ENCODE measurements at regions not wholly inside any gene's neighbourhood (a gene's known extent, or its start where the extent isn't known, plus 50 kb on each side); places are given as distances from the start of the nearest gene placed in this dataset.

DNA sequence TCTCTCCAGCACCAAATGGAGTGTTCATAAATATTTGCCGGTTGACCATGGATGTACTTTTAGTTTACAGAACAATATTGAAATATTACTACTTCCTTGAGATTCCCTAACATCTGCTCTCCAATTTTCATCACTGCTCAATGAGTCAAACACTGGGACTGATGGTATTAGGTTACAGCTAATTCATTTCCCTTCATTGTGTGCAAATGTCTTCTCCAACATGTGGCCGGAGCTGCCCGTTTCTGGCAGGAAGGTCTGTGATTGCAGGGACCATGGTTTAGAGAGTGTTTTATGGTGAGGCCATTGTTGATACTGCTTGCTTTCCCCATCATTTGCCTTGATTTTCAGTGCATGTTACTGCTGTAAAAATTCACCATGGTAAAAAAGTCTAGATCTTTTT, 209.3 kb downstream of the HS3ST3B1 start:
- Mint-ChIP-seq H3K9me3 (ENCODE audit: low read depth) (peaks cover 2% of the 10 kb centered on the region), H3K36me3 (ENCODE audit: insufficient read depth) (no peaks in the 10 kb centered on the region), H3K4me1 (ENCODE audit: low read depth) (no peaks in the 10 kb centered on the region), H3K27me3 (no peaks in the 10 kb centered on the region), H3K27ac (no peak overlapping the region), H3K4me3 (ENCODE audit: low read depth) (no peak overlapping the region)
- no peak for DNase-seq (ENCODE audit: low spot score, unreplicated experiment)
- TF ChIP-seq, protein P1, sequence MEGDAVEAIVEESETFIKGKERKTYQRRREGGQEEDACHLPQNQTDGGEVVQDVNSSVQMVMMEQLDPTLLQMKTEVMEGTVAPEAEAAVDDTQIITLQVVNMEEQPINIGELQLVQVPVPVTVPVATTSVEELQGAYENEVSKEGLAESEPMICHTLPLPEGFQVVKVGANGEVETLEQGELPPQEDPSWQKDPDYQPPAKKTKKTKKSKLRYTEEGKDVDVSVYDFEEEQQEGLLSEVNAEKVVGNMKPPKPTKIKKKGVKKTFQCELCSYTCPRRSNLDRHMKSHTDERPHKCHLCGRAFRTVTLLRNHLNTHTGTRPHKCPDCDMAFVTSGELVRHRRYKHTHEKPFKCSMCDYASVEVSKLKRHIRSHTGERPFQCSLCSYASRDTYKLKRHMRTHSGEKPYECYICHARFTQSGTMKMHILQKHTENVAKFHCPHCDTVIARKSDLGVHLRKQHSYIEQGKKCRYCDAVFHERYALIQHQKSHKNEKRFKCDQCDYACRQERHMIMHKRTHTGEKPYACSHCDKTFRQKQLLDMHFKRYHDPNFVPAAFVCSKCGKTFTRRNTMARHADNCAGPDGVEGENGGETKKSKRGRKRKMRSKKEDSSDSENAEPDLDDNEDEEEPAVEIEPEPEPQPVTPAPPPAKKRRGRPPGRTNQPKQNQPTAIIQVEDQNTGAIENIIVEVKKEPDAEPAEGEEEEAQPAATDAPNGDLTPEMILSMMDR (IDR thresholded peaks at IDR 0.05; ENCODE audit: unreplicated experiment) = no peak

- H3K9me3 Mint-ChIP-seq (ENCODE audit: low read depth) = peaks cover 2% of the 10 kb centered on the region
- no peak for DNase-seq (ENCODE audit: low spot score, unreplicated experiment)
- no peaks in the 10 kb centered on the region for H3K4me1 Mint-ChIP-seq (ENCODE audit: low read depth)
- H3K4me3 Mint-ChIP-seq (ENCODE audit: low read depth) = no peak overlapping the region
- H3K27me3 Mint-ChIP-seq = no peaks in the 10 kb centered on the region
- TF ChIP-seq, protein P1 (IDR thresholded peaks at IDR 0.05; ENCODE audit: unreplicated experiment) = no peak
- H3K27ac Mint-ChIP-seq = no peak overlapping the region
- H3K36me3 Mint-ChIP-seq (ENCODE audit: insufficient read depth) = no peaks in the 10 kb centered on the region
Measured at GRCh38 chr17:14508156-14508555, 207.3 kb downstream of the HS3ST3B1 start.

GRCh38 chr17:14506364-14506763, 205.5 kb downstream of the HS3ST3B1 start:
- peaks cover 2% of the 10 kb centered on the region for H3K27me3 Mint-ChIP-seq
- H3K4me1 Mint-ChIP-seq (ENCODE audit: low read depth) = no peaks in the 10 kb centered on the region
- no peak overlapping the region for H3K4me3 Mint-ChIP-seq (ENCODE audit: low read depth)
- H3K36me3 Mint-ChIP-seq (ENCODE audit: insufficient read depth) = no peaks in the 10 kb centered on the region
- H3K27ac Mint-ChIP-seq = no peak overlapping the region
- H3K9me3 Mint-ChIP-seq (ENCODE audit: low read depth) = peaks cover 2% of the 10 kb centered on the region
- TF ChIP-seq, protein P1 (IDR thresholded peaks at IDR 0.05; ENCODE audit: unreplicated experiment) = no peak
- no peak for DNase-seq (ENCODE audit: low spot score, unreplicated experiment)

DNA sequence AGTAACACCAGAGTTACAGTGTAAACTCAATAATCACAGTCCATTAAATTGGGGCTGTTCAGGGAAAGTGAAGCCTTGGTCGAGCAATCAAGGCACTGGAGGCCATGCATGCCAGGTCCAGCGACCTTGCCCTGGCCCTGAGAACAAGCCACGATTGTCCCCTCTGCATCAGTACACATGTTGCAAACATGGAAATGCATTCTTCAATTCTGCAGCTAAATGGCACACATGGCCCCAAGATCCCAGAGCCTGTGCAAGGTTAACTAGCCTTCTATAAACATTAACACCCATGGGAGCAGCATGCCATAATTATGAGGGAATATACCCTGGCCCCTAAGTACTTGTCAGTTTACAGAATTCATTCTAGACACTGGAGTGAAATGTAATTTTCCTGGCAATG, 204.7 kb downstream of the HS3ST3B1 start:
- no peaks in the 10 kb centered on the region for H3K36me3 Mint-ChIP-seq (ENCODE audit: insufficient read depth)
- TF ChIP-seq, protein P1 (IDR thresholded peaks at IDR 0.05; ENCODE audit: unreplicated experiment) = no peak
- DNase-seq (ENCODE audit: low spot score, unreplicated experiment) = no peak
- H3K27me3 Mint-ChIP-seq = peaks cover 2% of the 10 kb centered on the region
- no peaks in the 10 kb centered on the region for H3K4me1 Mint-ChIP-seq (ENCODE audit: low read depth)
- no peak overlapping the region for H3K4me3 Mint-ChIP-seq (ENCODE audit: low read depth)
- H3K9me3 Mint-ChIP-seq (ENCODE audit: low read depth) = peaks cover 2% of the 10 kb centered on the region
- no peak overlapping the region for H3K27ac Mint-ChIP-seq

DNA sequence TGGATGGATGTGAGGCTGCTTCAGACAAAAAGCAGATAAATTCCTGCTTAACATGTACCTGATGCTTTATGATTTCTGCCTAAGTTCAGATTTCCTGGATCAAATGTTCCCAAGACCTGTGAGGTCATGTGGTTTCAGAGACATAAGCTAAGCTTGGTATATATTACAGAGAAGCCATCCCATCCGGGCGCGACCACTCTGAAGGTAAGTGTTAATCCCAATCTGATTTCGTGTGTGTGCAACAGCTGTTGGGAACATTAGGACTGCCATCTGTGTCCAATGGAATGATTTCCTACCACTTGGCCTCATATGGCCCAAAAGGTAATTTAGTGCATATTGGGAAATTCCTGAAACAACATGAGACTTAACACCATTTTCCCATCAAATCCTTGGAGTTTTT, 199.1 kb downstream of the HS3ST3B1 start:
- no peak overlapping the region for H3K27ac Mint-ChIP-seq
- H3K4me3 Mint-ChIP-seq (ENCODE audit: low read depth) = no peak overlapping the region
- TF ChIP-seq, protein P1 (IDR thresholded peaks at IDR 0.05; ENCODE audit: unreplicated experiment) = no peak
- no peaks in the 10 kb centered on the region for H3K36me3 Mint-ChIP-seq (ENCODE audit: insufficient read depth)
- no peak for DNase-seq (ENCODE audit: low spot score, unreplicated experiment)
- no peaks in the 10 kb centered on the region for H3K4me1 Mint-ChIP-seq (ENCODE audit: low read depth)
- H3K27me3 Mint-ChIP-seq = peaks cover 2% of the 10 kb centered on the region
- H3K9me3 Mint-ChIP-seq (ENCODE audit: low read depth) = peaks cover 6% of the 10 kb centered on the region
